AG09309 (cell line): ENCODE measurements at regions not wholly inside any gene's neighbourhood (a gene's known extent, or its start where the extent isn't known, plus 50 kb on each side); places are given as distances from the start of the nearest gene placed in this dataset.
"Not testable (repeated sequence)": the region's sequence is repeated elsewhere in the genome, so short reads cannot be mapped to it uniquely, and the experiment has no call there.

ENCODE experiments used
- DNase-seq: peaks from one replicate; pipeline ENCODE4 v3.0.0-alpha.2; 2010; ENCODE audit warnings: low read depth
- H3K4me3 ChIP-seq: 2 replicates; pipeline ENCODE4 v1.5.1; 2011; ENCODE audit warnings: mild to moderate bottlenecking, low read depth, low read length, moderate library complexity; ENCODE audit not compliant: control insufficient read depth
- CTCF ChIP-seq: IDR thresholded peaks from 2 replicates; pipeline ENCODE4 v1.5.1; 2011; ENCODE audit warnings: mild to moderate bottlenecking, low read depth, low read length, inconsistent platforms; ENCODE audit not compliant: insufficient read depth, control insufficient read depth; ENCODE audit errors: missing control alignments

- no peak for TF ChIP-seq CTCF
- no peak for DNase-seq
- H3K4me3 ChIP-seq: no peak overlapping the region
Measured at GRCh38 chr4:31187979-31188378, 467.8 kb downstream of the PCDH7 start.

- TF ChIP-seq CTCF: no peak
- DNase-seq: no peak
- H3K4me3 ChIP-seq: no peak overlapping the region
Measured at GRCh38 chr4:31189938-31190337, 469.8 kb downstream of the PCDH7 start.

- DNase-seq: no peak
- no peak for TF ChIP-seq CTCF
- no peak overlapping the region for H3K4me3 ChIP-seq
Measured at GRCh38 chr4:31190671-31191070, 470.5 kb downstream of the PCDH7 start.

- DNase-seq: no peak
- TF ChIP-seq CTCF: no peak
- H3K4me3 ChIP-seq: no peak overlapping the region
Measured at GRCh38 chr4:31192341-31192740, 472.2 kb downstream of the PCDH7 start.

DNA sequence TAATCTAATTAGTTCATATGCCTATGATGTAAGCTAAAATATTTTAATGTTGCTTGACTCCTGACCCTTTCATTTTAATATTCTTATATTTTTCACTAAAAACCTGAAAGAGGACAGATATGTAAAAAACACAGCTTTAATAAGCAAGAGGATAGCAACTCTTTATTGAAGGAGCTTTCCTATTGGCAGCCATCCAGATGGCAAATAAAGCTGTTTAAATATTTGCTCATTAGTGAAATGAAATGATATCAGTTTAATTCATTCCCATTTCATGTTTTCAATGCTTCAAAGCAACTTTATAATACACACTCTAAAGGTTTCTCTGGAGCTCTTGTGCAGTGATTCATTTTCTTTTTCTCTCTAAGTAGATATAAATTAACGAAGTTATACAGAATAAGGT, 473.4 kb downstream of the PCDH7 start:
- H3K4me3 ChIP-seq: no peak overlapping the region
- no peak for DNase-seq
- TF ChIP-seq CTCF: no peak

GRCh38 chr4:31194823-31195222, 474.7 kb downstream of the PCDH7 start:
- no peak for DNase-seq
- H3K4me3 ChIP-seq: no peak overlapping the region
- TF ChIP-seq CTCF: no peak

DNA sequence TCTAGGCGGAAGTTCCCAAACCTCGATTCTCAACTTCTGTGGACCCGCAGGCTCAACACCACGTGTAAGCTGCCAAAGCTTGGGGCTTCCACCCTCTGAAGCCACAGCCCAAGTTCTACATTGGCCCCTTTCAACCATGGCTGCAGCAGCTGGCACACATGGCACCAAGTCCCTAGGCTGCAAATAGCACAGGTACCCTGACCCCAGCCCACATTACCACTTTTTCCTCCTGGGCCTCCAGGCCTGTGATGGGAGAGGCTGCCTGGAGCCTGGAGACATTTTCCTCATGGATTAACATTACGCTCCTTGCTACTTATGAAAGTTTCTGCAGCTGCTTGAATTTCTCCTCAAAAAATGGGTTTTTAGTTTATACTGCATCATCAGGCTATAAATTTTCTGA, 479.5 kb downstream of the PCDH7 start:
- no peak for TF ChIP-seq CTCF
- DNase-seq: no peak
- H3K4me3 ChIP-seq: no peak overlapping the region

- not testable (repeated sequence) for DNase-seq, H3K4me3 ChIP-seq
Measured at GRCh38 chr4:31202054-31202453, 481.9 kb downstream of the PCDH7 start.
